GM12878 (cell line): ENCODE measurements at regions not wholly inside any gene's neighbourhood (a gene's known extent, or its start where the extent isn't known, plus 50 kb on each side); places are given as distances from the start of the nearest gene placed in this dataset.

ENCODE experiments used
- TAF1 ChIP-seq: IDR thresholded peaks from 2 replicates; pipeline ENCODE4 v1.6.1; 2011; ENCODE audit warnings: mild to moderate bottlenecking, low read depth, low read length, borderline replicate concordance
- TARDBP ChIP-seq: IDR thresholded peaks from 2 replicates; pipeline ENCODE4 v1.6.1; 2016; ENCODE audit warnings: borderline replicate concordance

GRCh38 chr4:72948080-72948479, 121.4 kb downstream of the COX18 start:
- TF ChIP-seq TAF1 = no peak
- no peak for TF ChIP-seq TARDBP
